ENCODE measurements at regions not wholly inside any gene's neighbourhood (a gene's known extent, or its start where the extent isn't known, plus 50 kb on each side); places are given as distances from the start of the nearest gene placed in this dataset.

DNA sequence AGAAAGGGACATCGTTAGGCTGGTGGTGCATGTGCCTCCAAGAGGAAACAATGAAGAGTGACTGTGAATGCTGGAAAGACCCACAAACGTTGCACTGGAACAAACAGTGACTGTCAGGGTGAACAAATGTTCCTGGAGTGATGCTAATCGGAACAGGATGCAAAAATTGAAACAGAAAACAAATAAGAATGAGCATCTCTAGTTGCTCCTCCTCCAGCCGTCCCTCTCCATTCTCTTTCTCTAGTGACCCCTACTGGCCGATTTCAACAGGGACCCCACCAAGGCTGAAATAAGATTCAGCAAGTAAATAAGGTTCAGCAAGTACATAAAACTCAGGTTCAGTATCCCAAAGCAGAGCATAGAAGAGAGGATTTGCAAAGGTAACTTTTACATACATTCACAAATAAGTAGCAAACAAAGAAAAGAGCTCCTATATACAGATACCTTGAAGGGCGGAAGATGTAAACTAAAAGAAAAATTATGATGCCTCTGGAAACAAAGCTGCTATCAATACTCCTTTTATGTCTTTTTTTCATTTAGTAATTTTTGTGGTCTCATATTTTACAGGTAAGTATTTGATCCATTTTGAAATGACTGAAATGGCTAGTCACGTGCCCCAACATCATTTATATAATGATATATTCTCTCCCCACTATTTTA, 836.1 kb upstream of the ADAMTS5 start:
- ChIA-PET POLR2A (no interaction called here), CTCF (interaction anchor here (0.9 kb wide), 1 partner anchor 10 kb away, joined by 5 read pairs; no protein-coding TSS in a partner anchor)
- DNase-seq (ENCODE audit: extremely low spot score) = peak; percentile 48
- TF ChIP-seq CTBP1 (IDR thresholded peaks at IDR 0.05; ENCODE audit: borderline replicate concordance) = no peak
- TF ChIP-seq SP1 (IDR thresholded peaks at IDR 0.05) = no peak
- TF ChIP-seq L3MBTL2 (conservative IDR thresholded peaks at IDR 0.05) = no peak
- no peak for TF ChIP-seq FOXA1 (IDR thresholded peaks at IDR 0.05)
- TF ChIP-seq TARDBP (IDR thresholded peaks at IDR 0.05) = no peak
- TF ChIP-seq ELF4 (IDR thresholded peaks at IDR 0.05) = no peak
- no peak for TF ChIP-seq LEF1 (IDR thresholded peaks at IDR 0.05; ENCODE audit: borderline replicate concordance)
- TF ChIP-seq HDGF (IDR thresholded peaks at IDR 0.05; ENCODE audit: borderline replicate concordance) = no peak
- TF ChIP-seq SUZ12 (IDR thresholded peaks at IDR 0.05) = no peak
- TF ChIP-seq FOXK2 (IDR thresholded peaks at IDR 0.05) = no peak

DNA sequence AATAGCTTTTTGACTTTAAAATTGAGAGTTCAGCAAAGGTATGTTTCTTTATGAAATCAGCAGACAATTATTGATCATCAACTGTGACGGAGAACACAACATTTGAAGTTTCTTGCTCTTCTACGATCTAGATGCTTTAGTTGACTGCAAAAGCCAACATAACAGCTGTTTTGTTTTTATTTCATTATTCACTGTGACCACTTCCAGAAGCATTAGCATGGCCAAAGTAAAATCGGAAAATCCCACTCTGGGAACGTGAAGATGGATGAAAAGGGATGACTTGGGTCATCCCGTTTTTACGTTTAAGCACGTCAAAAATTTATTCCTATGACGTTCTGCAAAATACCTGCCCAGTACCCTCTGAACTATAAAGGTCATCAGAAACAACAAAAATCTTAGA, 833.0 kb upstream of the ADAMTS5 start:
- POLR2A ChIA-PET = no interaction called here
- CTCF ChIA-PET = interaction anchor here (0.6 kb wide), 1 partner anchor 11 kb away, joined by 3 read pairs; no protein-coding TSS in a partner anchor
- TF ChIP-seq ARNT (IDR thresholded peaks at IDR 0.05) = no peak
- TF ChIP-seq FOXM1 (IDR thresholded peaks at IDR 0.05; ENCODE audit: borderline replicate concordance) = no peak
- no peak for TF ChIP-seq FOXK2 (IDR thresholded peaks at IDR 0.05)
- no peak for TF ChIP-seq HDGF (IDR thresholded peaks at IDR 0.05; ENCODE audit: borderline replicate concordance)
- no peak for TF ChIP-seq SP1 (IDR thresholded peaks at IDR 0.05)
- TF ChIP-seq, protein P1, sequence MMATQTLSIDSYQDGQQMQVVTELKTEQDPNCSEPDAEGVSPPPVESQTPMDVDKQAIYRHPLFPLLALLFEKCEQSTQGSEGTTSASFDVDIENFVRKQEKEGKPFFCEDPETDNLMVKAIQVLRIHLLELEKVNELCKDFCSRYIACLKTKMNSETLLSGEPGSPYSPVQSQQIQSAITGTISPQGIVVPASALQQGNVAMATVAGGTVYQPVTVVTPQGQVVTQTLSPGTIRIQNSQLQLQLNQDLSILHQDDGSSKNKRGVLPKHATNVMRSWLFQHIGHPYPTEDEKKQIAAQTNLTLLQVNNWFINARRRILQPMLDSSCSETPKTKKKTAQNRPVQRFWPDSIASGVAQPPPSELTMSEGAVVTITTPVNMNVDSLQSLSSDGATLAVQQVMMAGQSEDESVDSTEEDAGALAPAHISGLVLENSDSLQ (IDR thresholded peaks at IDR 0.05) = no peak
- no peak for TF ChIP-seq LEF1 (IDR thresholded peaks at IDR 0.05; ENCODE audit: borderline replicate concordance)
- TF ChIP-seq L3MBTL2 (conservative IDR thresholded peaks at IDR 0.05) = no peak
- TF ChIP-seq FOXA1 (IDR thresholded peaks at IDR 0.05) = no peak
- no peak for DNase-seq (ENCODE audit: extremely low spot score)

DNA sequence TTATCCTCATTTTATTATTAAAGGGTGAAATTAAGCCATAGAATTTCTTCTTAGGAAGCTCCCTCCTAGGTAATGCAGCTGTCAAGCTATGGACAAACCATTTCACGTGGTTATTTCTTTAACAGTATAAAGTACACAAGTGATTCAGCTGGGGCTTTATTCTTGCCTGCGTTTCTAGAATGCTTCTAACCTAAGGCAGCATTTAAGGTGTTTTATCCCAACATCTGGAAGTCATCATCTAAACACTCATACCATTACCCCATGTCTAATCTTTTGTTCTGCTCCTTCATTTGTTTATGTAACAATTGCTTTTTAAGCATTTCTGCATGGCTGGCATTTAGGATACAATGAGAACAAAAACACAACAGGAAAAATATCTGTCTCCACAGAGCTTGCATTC, 829.2 kb upstream of the ADAMTS5 start:
- no peak for DNase-seq (ENCODE audit: extremely low spot score)
- POLR2A ChIA-PET = no interaction called here

DNA sequence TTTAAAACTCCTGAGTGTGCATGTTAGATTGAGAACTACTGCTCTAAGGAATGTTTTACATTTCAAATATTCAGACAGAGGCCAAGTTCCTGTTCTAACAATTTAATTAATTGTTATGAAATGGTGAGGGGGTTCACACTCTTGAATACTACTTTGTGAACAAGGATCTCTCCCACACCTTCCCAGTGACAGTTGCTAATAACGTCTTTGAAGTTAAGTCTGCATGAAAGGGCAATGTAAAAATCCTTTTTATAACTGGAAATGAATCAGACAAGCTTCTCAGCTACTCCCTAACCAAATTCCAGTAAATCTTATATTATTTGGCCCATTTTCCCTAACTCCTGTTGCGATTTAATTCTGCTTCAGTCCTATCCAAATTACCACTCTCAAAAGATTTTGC, 828.5 kb upstream of the ADAMTS5 start:
- DNase-seq (ENCODE audit: extremely low spot score) = no peak
- CTCF ChIA-PET = no interaction called here
- POLR2A ChIA-PET = no interaction called here
- TF ChIP-seq L3MBTL2 (conservative IDR thresholded peaks at IDR 0.05) (no peak), LEF1 (IDR thresholded peaks at IDR 0.05; ENCODE audit: borderline replicate concordance) (no peak), FOXA1 (IDR thresholded peaks at IDR 0.05) (no peak), SP1 (IDR thresholded peaks at IDR 0.05) (no peak), HDGF (IDR thresholded peaks at IDR 0.05; ENCODE audit: borderline replicate concordance) (no peak), CTBP1 (IDR thresholded peaks at IDR 0.05; ENCODE audit: borderline replicate concordance) (no peak), BHLHE40 (IDR thresholded peaks at IDR 0.05; ENCODE audit: borderline replicate concordance) (no peak), SUZ12 (IDR thresholded peaks at IDR 0.05) (no peak), ZNF384 (IDR thresholded peaks at IDR 0.05) (no peak), TARDBP (IDR thresholded peaks at IDR 0.05) (no peak), FOXK2 (IDR thresholded peaks at IDR 0.05) (no peak), ELF4 (IDR thresholded peaks at IDR 0.05) (no peak)
- TF ChIP-seq, protein P1 (IDR thresholded peaks at IDR 0.05) = no peak

More for the DNA sequence above, 829.2 kb upstream of the ADAMTS5 start:
- CTCF ChIA-PET = no interaction called here
- no peak for TF ChIP-seq SUZ12 (IDR thresholded peaks at IDR 0.05)
- no peak for TF ChIP-seq BHLHE40 (IDR thresholded peaks at IDR 0.05; ENCODE audit: borderline replicate concordance)
- TF ChIP-seq ELF4 (IDR thresholded peaks at IDR 0.05) = no peak
- TF ChIP-seq ARNT (IDR thresholded peaks at IDR 0.05) = no peak
- no peak for TF ChIP-seq LEF1 (IDR thresholded peaks at IDR 0.05; ENCODE audit: borderline replicate concordance)
- no peak for TF ChIP-seq TARDBP (IDR thresholded peaks at IDR 0.05)

DNA sequence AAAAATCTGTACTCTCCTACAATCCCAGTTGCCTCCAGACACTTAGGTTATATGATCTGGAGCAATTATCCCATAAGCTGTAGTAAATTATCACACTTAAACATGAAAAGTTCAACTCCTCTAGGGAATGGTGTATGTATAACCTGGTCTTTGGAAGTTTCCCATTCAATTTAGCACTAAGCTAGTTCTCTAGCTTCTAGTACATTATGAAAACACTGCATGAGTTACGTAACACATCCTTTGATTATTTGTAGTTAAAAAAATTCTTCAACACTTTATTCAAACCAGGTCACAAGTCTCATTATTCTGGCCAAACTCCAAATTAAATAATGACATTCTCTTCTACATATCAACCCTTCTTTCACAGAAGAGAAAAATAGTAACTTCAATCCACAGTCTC, 827.0 kb upstream of the ADAMTS5 start:
- POLR2A ChIA-PET = no interaction called here
- TF ChIP-seq ZNF384 (IDR thresholded peaks at IDR 0.05) (no peak), FOXM1 (IDR thresholded peaks at IDR 0.05; ENCODE audit: borderline replicate concordance) (no peak), SP1 (IDR thresholded peaks at IDR 0.05) (no peak), BHLHE40 (IDR thresholded peaks at IDR 0.05; ENCODE audit: borderline replicate concordance) (no peak), LEF1 (IDR thresholded peaks at IDR 0.05; ENCODE audit: borderline replicate concordance) (no peak), HDGF (IDR thresholded peaks at IDR 0.05; ENCODE audit: borderline replicate concordance) (no peak), TARDBP (IDR thresholded peaks at IDR 0.05) (no peak), FOXA1 (IDR thresholded peaks at IDR 0.05) (no peak), NFRKB (IDR thresholded peaks at IDR 0.05) (no peak), ARNT (IDR thresholded peaks at IDR 0.05) (no peak), CTBP1 (IDR thresholded peaks at IDR 0.05; ENCODE audit: borderline replicate concordance) (no peak), FOXK2 (IDR thresholded peaks at IDR 0.05) (no peak), L3MBTL2 (conservative IDR thresholded peaks at IDR 0.05) (no peak), ELF4 (IDR thresholded peaks at IDR 0.05) (no peak), SUZ12 (IDR thresholded peaks at IDR 0.05) (no peak)
- TF ChIP-seq, protein P1 (IDR thresholded peaks at IDR 0.05) = no peak
- CTCF ChIA-PET = no interaction called here
- no peak for DNase-seq (ENCODE audit: extremely low spot score)

DNA sequence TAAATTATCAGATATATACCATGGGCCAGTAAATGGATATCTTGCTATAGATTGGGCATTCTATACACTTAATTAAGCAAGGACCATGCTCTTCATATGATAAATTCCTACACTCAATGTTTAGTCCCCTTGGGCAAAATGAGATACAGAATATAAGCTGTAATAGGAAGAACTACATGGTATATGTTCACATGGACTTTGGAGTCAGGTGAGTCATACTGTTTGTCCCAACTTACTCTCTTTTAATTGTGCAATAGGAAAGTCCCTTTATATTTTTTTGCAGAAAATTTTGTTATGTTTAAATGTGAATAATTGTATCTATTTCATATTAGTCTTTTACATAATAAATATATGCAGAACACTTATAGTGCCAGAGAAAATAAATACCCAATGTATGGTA, 820.2 kb upstream of the ADAMTS5 start:
- CTCF ChIA-PET = no interaction called here
- DNase-seq (ENCODE audit: extremely low spot score) = no peak
- TF ChIP-seq FOXA1 (IDR thresholded peaks at IDR 0.05) (no peak), FOXK2 (IDR thresholded peaks at IDR 0.05) (no peak), HDGF (IDR thresholded peaks at IDR 0.05; ENCODE audit: borderline replicate concordance) (no peak), L3MBTL2 (conservative IDR thresholded peaks at IDR 0.05) (no peak), CTBP1 (IDR thresholded peaks at IDR 0.05; ENCODE audit: borderline replicate concordance) (no peak), ARNT (IDR thresholded peaks at IDR 0.05) (no peak), SP1 (IDR thresholded peaks at IDR 0.05) (no peak), TARDBP (IDR thresholded peaks at IDR 0.05) (no peak), BHLHE40 (IDR thresholded peaks at IDR 0.05; ENCODE audit: borderline replicate concordance) (no peak)
- POLR2A ChIA-PET = no interaction called here

All from HEK293T (cell line).